K562 (cell line): ENCODE measurements at regions not wholly inside any gene's neighbourhood (a gene's known extent, or its start where the extent isn't known, plus 50 kb on each side); places are given as distances from the start of the nearest gene placed in this dataset.

Experiments
- ATAC-seq: fragments of 200-7000 bp; cut with Tn5 transposase; 3 replicates; pipeline ENCODE4 v1.9.1; 2020; ENCODE audit warnings: moderate library complexity
- BruUV-seq: library from RNA; stranded (reverse); fragments of 400-500 nt; replicated peaks from 2 replicates; lab custom pipeline; 2021; lab: Mats Ljungman, UMichigan
- CTCF ChIA-PET: fragments of 300-600 bp; formaldehyde crosslinking; extraction: SDS; loops from one replicate; lab custom pipeline; 2021; ENCODE audit warnings: low intra/inter-chr PET ratio; lab: Yijun Ruan, JAX
- POLR2A ChIA-PET: fragments of 300-600, 350-650 bp; sonication (Branson Sonifier 250); formaldehyde crosslinking; extraction: SDS; loops from one replicate; lab custom pipeline; 2021; ENCODE audit warnings: antibody characterized with exemption, inconsistent platforms; lab: Yijun Ruan, JAX
- DNase-seq, 4 experiments: peaks; one replicate each; pipeline versions ENCODE4 v3.0.0 to v3.0.0-alpha.2; 2011 to 2018; ENCODE audit warnings: low spot score in 3 of 4, mixed read lengths in 3 of 4; ENCODE audit errors: extremely low read depth in 1 of 4
- FAIRE-seq: peaks from 2 replicates; lab custom pipeline; 2011; peaks lifted over from hg19 to GRCh38; lab: Jason Lieb, UNC
- H2AFZ ChIP-seq: 2 replicates; pipeline ENCODE4 v1.6.0; 2011; ENCODE audit warnings: low read depth, low read length, control low read depth, inconsistent platforms
- H3K27ac ChIP-seq: fragments of 200-600 bp; 3 replicates; pipeline ENCODE4 v1.8.0; 2011; ENCODE audit warnings: low read depth, mild to moderate bottlenecking, control low read depth, inconsistent platforms, low read length, moderate library complexity, mixed read lengths; ENCODE audit errors: extremely low read depth
- H3K27me3 ChIP-seq, 2 experiments: fragments of 300-600 bp in 1 of 2; 2 replicates in 1 of 2; 3 replicates in 1 of 2; pipeline versions ENCODE4 v1.6.0 to v1.8.0; 2011; ENCODE audit warnings: inconsistent platforms in 2 of 2, low read length in 2 of 2, mild to moderate bottlenecking in 1 of 2, mixed read lengths in 1 of 2, moderate library complexity in 1 of 2; ENCODE audit not compliant: control insufficient read depth in 2 of 2, insufficient read depth in 2 of 2
- H3K36me3 ChIP-seq: fragments of 300-600 bp; 3 replicates; pipeline ENCODE4 v1.8.0; 2011; ENCODE audit warnings: mild to moderate bottlenecking, low read length, inconsistent platforms; ENCODE audit not compliant: control insufficient read depth, insufficient read depth
- H3K4me1 ChIP-seq, 2 experiments: fragments of 200-600 bp in 1 of 2; replicated peaks in 1 of 2; 2 replicates in 1 of 2; 3 replicates in 1 of 2; pipeline versions ENCODE4 v1.5.1 to v1.8.0; 2011; ENCODE audit warnings: inconsistent platforms in 2 of 2, low read length in 2 of 2, mild to moderate bottlenecking in 1 of 2, mixed read lengths in 1 of 2, moderate library complexity in 1 of 2; ENCODE audit not compliant: control insufficient read depth in 2 of 2, insufficient read depth in 2 of 2
- H3K4me2 ChIP-seq: 2 replicates; pipeline ENCODE4 v1.6.1; 2011; ENCODE audit warnings: low read length, control low read depth, inconsistent platforms, mixed read lengths; ENCODE audit not compliant: insufficient read depth
- H3K4me3 ChIP-seq: fragments of 200-600 bp; sonication (generic), shearing (Covaris generic); 2 replicates; pipeline ENCODE4 v1.5.1; 2016; ENCODE audit warnings: control low read depth, inconsistent platforms
- H3K79me2 ChIP-seq: fragments of 200-600 bp; 3 replicates; pipeline ENCODE4 v1.8.0; 2011; ENCODE audit warnings: low read length, inconsistent platforms; ENCODE audit not compliant: control insufficient read depth, insufficient read depth
- H3K9ac ChIP-seq, 2 experiments: 2 replicates each; pipeline versions ENCODE4 v1.6.0 to v1.6.1; 2011; ENCODE audit warnings: low read depth in 2 of 2, low read length in 2 of 2, control low read depth in 1 of 2, inconsistent platforms in 1 of 2, mild to moderate bottlenecking in 1 of 2, mixed read lengths in 1 of 2; ENCODE audit not compliant: insufficient read depth in 1 of 2
- H3K9me1 ChIP-seq: one replicate; pipeline ENCODE4 v1.6.0; 2011; ENCODE audit warnings: inconsistent platforms, mild to moderate bottlenecking, low read length, moderate library complexity; ENCODE audit not compliant: control insufficient read depth, insufficient read depth
- H3K9me3 ChIP-seq: replicated peaks from 2 replicates; pipeline ENCODE4 v1.5.1; 2011; ENCODE audit warnings: low read depth, low read length, inconsistent platforms; ENCODE audit not compliant: control insufficient read depth, insufficient read depth
- H4K20me1 ChIP-seq: replicated peaks from 2 replicates; pipeline ENCODE4 v1.6.1; 2011; ENCODE audit warnings: low read length, inconsistent platforms, mixed read lengths; ENCODE audit not compliant: control insufficient read depth, insufficient read depth
- CHD4 ChIP-seq: fragments of 200-600 bp; sonication (generic); IDR thresholded peaks from 3 replicates; pipeline ENCODE4 v1.6.1; 2012; ENCODE audit warnings: low read depth, mild to moderate bottlenecking, mixed read lengths, low read length, inconsistent platforms; ENCODE audit not compliant: insufficient read depth, insufficient replicate concordance, poor library complexity, severe bottlenecking
- EP400 ChIP-seq: fragments of 450-650 bp; IDR thresholded peaks from 2 replicates; pipeline ENCODE4 v1.6.1; 2017; ENCODE audit warnings: antibody characterized with exemption, mild to moderate bottlenecking, moderate library complexity
- GTF2E2 ChIP-seq: fragments of 200-800 bp; sonication (Bioruptor generic); IDR thresholded peaks from 2 replicates; pipeline ENCODE4 v1.6.1; 2016; ENCODE audit warnings: missing genetic modification characterization, missing compliant biosample characterization
- MCM7 ChIP-seq, 2 experiments: fragments of 450-650 bp; IDR thresholded peaks; 2 replicates each; pipeline ENCODE4 v1.6.1; 2016 to 2018
- TCFL5 ChIP-seq: fragments of 250-450 bp; sonication (Bioruptor Pico); conservative IDR thresholded peaks from 2 replicates; pipeline ENCODE4 v1.6.1; 2021; ENCODE audit warnings: mild to moderate bottlenecking, moderate library complexity, matching md5 sums
- TOE1 ChIP-seq, 2 experiments: fragments of 450-650 bp in 1 of 2; sonication (generic) in 1 of 2; formaldehyde crosslinking in 1 of 2; IDR thresholded peaks; 2 replicates each; pipeline versions ENCODE4 v1.7.1 to v1.8.0; 2016 to 2022; ENCODE audit warnings: borderline replicate concordance in 2 of 2, mild to moderate bottlenecking in 2 of 2, antibody characterized with exemption in 1 of 2, inconsistent platforms in 1 of 2, low read depth in 1 of 2, missing genetic modification reagents in 1 of 2, moderate library complexity in 1 of 2
- ZBTB49 ChIP-seq: sonication (generic); formaldehyde crosslinking; IDR thresholded peaks from 2 replicates; pipeline ENCODE4 v1.8.0; 2022; ENCODE audit warnings: missing genetic modification reagents, mild to moderate bottlenecking, borderline replicate concordance
- ZC3H11A ChIP-seq: IDR thresholded peaks from 2 replicates; pipeline ENCODE4 v1.6.1; 2012; ENCODE audit warnings: low read depth, low read length, improper control_type of control experiment
- ZHX1 ChIP-seq: fragments of 150-350 bp; conservative IDR thresholded peaks from 2 replicates; pipeline ENCODE4 v1.6.1; 2014; ENCODE audit warnings: low read length
- WGBS: fragments of 100-300 bp; shearing (Covaris generic); methylation state at CpG from one replicate; pipeline ENCODE4 v1.1.6; 2016; ENCODE audit warnings: low coverage, mixed read lengths; ENCODE audit not compliant: insufficient coverage; ENCODE audit errors: missing lambda C conversion rate; 5-methylcytosine and 5-hydroxymethylcytosine counted together
- in situ Hi-C: fragments of 300-500 bp; cut with MboI; formaldehyde crosslinking; loops from 4 replicates; pipeline ENCODE4 v1.15.0; 2018; ENCODE audit warnings: inconsistent platforms, mixed read lengths
- intact Hi-C: fragments of 100-400 bp; cut with micrococcal nuclease; formaldehyde crosslinking; loops from 2 replicates; pipeline ENCODE4 v1.14.2; 2022

DNA sequence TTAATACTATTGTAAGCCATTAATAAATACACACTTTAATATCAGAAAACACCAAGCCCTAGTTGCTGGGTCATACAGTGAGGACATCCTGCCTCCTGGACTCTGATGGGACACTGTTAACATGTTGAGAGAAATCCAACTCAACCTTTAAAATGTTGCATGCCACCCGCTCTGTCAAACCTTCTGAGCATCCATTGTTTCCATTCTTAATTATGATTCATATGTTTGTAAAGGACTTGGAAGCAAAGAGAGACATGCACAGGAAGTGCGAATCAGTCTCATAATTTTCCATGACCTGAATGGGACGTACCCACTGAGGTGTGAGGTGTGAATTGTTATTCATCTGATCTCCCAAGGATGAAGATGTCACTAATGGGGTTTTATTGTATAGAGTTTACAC is 186.4 kb downstream of the CAAP1 start:
- FAIRE-seq: no peak
- no peaks in the 10 kb centered on the region for H4K20me1 ChIP-seq
- no peak overlapping the region for H3K4me2 ChIP-seq
- H3K9me1 ChIP-seq: no peaks in the 10 kb centered on the region
- 3% methylated on average over 3 of the region's 3 CpGs for WGBS
- CTCF ChIA-PET: interaction anchor here (0.6 kb wide), 1 partner anchor 498 kb away, joined by 3 read pairs; no protein-coding TSS in a partner anchor
- no peaks in the 10 kb centered on the region for H3K79me2 ChIP-seq
- H3K9me3 ChIP-seq: no peaks in the 10 kb centered on the region
- intact Hi-C loops: no loop called here
- no peaks in the 10 kb centered on the region for H3K27me3 ChIP-seq
- no peaks in the 10 kb centered on the region for H3K36me3 ChIP-seq
- no peak for DNase-seq
- no peak overlapping the region for H3K4me3 ChIP-seq
- no peaks in the 10 kb centered on the region for H3K4me1 ChIP-seq
- H3K9ac ChIP-seq: no peak overlapping the region
- no peak for ATAC-seq
- in situ Hi-C loops: no loop called here
- H3K27ac ChIP-seq: no peak overlapping the region
- POLR2A ChIA-PET: no interaction called here
- no peak for TF ChIP-seq TOE1 (IDR thresholded peaks at IDR 0.05; ENCODE audit: borderline replicate concordance)
- no peak for TF ChIP-seq TOE1 (CRISPR knock-in tag; IDR thresholded peaks at IDR 0.05; ENCODE audit: borderline replicate concordance, low read depth)
- TF ChIP-seq MCM7 (IDR thresholded peaks at IDR 0.05): no peak
- no peak for TF ChIP-seq ZHX1
- no peak for TF ChIP-seq GTF2E2 (tag)
- TF ChIP-seq ZC3H11A: no peak
- no peak for TF ChIP-seq TCFL5 (CRISPR knock-in tag)
- no peak for TF ChIP-seq CHD4
- TF ChIP-seq EP400: no peak
- no peak for TF ChIP-seq ZBTB49 (CRISPR knock-in tag)
- BruUV-seq: no TSS peak
- H2AFZ ChIP-seq: no peak overlapping the region
